ENCODE measurements at regions not wholly inside any gene's neighbourhood (a gene's known extent, or its start where the extent isn't known, plus 50 kb on each side); places are given as distances from the start of the nearest gene placed in this dataset.

DNA sequence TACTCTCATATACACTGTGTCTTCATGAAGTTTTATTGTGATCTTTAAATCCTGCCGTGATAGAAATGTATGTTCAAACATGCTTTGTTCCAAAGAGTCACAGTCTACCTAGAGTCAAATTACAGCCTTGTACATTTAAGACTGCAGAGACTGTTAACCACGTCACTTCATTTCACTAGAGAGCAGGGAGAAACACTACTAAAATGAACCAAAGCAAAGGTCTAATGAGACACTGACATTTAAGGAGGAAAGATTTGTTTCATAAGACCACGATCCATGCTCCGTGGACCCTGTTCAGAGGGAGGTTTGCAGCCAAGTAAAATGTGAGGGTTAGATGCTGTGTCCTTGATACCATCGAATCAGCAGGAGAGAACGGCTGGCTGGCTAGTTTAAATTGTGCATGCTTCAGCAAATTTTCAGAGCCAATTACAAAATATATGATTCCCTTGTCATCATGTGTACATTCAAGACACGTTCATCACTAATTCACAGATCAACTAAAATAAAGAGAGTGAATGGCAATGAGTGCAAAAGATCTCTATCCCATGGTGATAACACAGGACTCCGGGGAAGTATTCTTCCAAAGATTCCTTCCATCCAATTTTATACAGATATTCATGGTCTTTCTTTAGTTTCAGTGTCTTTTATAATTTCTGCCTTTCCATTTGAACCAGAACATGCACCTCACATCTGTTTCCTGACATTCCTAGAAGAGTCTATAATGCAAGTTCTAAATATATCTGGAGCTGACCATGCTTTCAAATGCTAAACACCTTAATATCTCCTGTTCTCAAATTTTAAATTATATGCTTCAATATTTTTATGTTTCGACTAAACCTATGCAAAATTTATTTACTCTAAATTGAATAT, 960.9 kb upstream of the FAT3 start:
- no peak for TF ChIP-seq POLR2A (IDR thresholded peaks at IDR 0.05)
- TF ChIP-seq, protein P1, sequence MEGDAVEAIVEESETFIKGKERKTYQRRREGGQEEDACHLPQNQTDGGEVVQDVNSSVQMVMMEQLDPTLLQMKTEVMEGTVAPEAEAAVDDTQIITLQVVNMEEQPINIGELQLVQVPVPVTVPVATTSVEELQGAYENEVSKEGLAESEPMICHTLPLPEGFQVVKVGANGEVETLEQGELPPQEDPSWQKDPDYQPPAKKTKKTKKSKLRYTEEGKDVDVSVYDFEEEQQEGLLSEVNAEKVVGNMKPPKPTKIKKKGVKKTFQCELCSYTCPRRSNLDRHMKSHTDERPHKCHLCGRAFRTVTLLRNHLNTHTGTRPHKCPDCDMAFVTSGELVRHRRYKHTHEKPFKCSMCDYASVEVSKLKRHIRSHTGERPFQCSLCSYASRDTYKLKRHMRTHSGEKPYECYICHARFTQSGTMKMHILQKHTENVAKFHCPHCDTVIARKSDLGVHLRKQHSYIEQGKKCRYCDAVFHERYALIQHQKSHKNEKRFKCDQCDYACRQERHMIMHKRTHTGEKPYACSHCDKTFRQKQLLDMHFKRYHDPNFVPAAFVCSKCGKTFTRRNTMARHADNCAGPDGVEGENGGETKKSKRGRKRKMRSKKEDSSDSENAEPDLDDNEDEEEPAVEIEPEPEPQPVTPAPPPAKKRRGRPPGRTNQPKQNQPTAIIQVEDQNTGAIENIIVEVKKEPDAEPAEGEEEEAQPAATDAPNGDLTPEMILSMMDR (IDR thresholded peaks at IDR 0.05): no peak

Measured in ovary (tissue), 3 donors.